AML-193 (cell line): ENCODE measurements at regions not wholly inside any gene's neighbourhood (a gene's known extent, or its start where the extent isn't known, plus 50 kb on each side); places are given as distances from the start of the nearest gene placed in this dataset.

Experiments used
- DNase-seq, 2 experiments: peaks; one replicate each; lab custom pipeline; 2025; lab: John Stamatoyannopoulos, UW

DNA sequence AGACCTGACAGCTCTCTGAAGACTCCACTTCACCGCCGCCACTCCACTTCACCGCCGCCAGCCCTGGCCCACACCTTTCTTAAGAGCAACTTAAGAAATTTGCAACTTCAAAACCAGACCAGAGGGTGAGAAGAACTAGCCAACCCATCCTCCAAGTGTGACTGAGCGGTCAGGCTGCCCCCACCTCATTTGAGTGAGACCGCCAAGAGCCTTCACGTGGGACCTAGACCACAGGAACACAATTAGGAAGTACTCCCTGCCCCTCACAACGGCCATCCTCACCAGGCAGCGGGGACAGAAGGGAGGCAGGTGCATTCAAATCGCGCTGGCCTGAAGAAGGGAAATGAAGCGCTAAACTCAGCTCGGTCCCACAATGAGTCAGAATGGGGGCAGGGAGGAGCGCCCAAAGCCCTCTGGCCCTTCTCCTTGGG lies 156.8 kb upstream of the BCL6 start:
- DNase-seq = no peak

DNA sequence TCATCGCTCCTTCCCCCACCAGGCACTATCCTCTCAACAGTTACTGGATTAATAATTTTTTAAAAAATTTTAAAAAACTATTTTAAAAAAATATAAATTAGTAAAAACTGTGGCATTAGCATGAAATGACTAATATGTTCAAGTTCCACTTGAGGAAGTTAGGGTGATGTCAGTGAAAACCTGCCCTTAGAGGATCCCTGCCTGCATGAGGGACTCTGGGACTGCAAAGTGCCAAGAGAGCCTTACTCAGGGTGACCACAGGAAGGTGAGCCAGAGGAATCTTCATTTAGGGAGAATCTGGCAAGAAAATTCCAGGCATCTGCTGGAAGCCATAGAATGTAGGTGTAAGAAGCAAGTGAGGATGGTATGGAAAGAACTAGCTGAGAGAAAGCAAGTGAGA lies 157.7 kb upstream of the BCL6 start:
- DNase-seq = peak in 1 of 2 experiments; percentile 14

DNA sequence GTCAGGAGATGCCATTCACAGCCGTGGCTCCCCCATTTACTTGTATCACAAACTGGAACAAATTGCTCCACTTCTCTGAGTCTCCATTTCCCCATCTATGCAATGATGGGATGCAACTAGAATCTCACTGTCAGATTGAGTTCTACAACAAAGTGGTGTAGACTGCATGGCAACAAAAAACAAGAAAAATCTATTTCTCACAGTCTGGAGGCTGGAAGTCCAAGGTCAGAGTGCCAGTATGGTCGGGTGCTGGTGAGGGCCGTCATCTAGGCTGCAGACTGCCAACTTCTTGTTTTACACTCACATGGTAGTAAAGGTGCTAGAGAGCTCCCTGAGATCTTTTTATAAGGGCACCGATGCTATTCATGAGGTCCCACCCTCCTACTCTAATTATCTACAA lies 158.4 kb upstream of the BCL6 start:
- no peak for DNase-seq

DNA sequence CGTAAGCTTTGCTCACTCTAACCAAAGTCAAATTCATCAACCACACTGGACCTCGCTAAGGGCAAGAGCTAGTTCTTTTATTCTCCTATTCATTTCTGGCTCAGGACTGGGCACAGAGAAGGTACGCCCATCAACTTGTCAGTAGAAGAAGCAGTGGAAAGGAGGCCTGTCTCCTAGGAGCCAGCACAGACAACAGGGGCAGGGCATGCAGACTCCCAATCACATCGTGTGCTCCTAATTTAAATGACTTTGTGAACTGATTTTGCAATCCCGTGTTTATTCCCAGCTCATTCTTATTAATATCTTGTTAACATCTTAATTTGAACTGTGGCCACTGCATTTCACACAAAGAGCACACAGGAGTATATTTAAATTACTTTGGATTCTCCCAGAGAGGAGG lies 161.1 kb upstream of the BCL6 start:
- no peak for DNase-seq

DNA sequence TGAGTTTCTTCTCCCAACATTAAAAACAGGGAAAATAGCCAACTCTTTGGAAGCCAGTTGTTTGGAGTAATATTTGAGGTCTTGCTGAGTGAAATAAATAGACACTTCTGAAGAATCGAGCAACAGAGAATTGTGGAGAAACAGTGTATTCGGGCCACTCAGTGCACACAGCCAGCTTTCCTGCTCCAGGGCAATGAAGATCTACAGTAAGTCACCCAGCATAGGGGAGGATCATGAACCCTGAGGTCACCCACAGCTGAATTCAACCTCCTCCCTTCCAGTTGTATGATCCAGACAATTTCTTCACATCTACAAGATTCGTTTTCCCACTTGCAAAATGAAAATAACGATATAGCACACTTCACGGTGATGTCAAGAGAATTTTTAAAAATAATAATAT lies 161.7 kb upstream of the BCL6 start:
- DNase-seq = no peak

DNA sequence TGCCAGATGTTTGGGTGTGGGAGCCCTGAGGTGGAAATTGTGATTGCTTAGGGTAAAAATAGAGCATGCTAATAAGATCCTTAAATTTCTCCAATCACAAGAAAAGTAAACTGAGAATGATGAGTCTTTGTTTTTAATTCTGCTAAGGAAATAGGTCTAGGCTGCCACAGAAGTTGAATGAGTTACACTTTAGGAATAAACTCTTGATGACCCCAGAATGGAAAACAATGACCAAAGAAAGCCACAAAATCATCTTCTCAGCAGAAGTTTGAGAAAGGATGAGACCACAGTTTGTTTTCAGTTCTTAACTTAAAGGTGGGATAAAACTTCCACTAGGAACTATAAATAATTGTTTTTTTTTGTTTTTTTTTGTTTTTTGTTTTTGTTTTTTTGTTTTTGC lies 164.6 kb upstream of the BCL6 start:
- DNase-seq = no peak

DNA sequence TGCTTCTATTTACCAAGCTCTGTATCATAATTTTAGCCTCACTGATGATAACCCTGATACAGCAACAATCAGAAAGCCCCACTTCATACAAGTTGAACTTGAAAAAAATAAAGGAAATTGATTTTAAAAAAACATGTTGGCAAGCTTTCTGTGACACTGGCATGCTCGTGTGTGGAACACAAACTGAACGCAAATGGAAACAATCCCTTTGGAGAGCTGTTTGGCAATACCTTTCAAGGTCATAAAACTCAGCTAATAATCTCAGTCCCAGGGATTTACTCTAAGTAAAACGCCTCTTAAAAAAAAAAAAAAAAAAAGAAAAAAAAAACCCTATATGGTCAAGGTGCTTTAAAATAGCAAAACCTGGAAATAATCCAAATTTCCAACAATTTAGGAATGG lies 166.7 kb upstream of the BCL6 start:
- DNase-seq = no peak

DNA sequence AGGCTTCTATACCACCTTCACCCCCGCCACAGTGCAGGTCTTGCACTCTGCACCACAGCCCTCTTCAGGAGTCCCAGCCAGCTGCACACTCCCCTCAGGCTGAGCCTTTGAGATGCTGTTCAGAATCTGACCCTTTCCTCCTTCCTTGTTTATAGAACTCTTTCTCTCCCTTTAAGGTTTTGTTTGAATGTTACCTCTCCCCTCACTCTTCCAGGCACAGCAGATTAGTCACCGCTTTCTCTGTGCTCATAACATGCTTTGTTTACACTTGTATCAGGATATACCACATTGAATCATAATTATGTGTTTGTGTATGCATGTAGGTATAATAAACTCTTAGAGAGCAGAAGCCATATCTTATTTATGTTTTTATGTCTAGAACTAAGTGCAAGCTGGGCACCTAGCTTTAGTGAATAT lies 168.4 kb upstream of the BCL6 start:
- DNase-seq = no peak

DNA sequence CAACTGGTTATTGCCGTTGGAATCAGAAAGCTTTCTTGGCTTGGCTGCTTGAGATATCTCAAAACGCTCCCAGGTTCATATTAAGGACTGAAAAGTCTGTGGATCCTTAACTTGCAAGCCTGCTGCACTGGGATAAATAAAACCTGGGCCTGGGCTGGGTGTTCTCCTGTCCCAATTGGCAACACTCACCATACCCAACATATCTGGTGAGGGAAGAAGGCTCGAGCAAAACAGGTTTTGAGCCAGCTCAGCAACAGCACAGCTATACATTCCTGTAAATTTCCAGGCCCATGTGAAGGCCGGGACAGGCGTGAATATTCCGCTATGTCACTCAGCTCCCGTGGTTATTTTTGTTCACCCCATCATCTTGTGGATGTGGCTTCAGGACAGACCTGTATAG lies 169.0 kb upstream of the BCL6 start:
- DNase-seq = no peak

DNA sequence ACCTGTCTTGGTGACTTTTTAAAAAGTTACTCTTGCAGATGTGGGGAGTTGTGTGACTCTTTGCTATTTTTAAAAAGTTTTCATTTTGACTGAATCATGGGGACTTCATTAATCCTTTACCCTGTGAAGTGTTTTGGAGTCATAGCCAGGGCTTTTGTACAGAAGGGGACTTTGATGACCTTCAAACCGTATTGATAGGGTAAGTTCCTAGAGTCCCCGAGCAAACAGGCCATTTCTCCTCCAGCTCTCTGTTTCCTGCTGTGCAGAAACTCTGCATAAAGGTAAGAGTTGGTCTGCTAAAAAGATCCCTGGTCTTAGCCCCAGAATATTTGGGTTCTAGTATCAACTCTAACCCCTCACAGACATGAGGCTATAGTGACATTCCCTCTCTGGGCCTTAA lies 170.8 kb upstream of the BCL6 start:
- no peak for DNase-seq

DNA sequence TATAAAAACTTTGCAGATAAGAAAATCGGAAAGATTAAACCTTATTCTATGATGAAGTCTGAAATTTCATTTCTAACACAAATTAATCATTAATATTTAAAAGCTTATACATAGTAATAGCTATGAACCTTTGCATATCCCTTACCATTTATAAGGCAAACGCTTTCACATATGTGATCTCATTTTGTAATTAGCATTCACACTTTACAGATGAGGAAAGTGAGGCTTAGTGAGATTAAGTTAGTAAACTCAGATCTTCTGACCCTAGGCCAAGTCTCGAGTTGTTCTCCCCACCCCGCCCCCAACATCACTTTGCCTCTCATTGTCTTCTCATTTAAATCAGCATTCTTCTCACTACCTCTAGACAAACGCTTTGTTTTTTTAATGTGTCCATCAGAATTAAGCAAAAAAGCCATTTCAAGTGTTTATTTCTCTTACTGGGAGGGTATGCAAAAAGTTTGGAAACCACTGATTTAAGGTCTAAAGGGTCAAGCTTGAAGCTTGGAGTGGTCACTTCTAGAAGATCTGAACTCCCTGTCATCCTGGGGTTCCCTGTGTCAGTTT lies 172.9 kb upstream of the BCL6 start:
- no peak for DNase-seq

DNA sequence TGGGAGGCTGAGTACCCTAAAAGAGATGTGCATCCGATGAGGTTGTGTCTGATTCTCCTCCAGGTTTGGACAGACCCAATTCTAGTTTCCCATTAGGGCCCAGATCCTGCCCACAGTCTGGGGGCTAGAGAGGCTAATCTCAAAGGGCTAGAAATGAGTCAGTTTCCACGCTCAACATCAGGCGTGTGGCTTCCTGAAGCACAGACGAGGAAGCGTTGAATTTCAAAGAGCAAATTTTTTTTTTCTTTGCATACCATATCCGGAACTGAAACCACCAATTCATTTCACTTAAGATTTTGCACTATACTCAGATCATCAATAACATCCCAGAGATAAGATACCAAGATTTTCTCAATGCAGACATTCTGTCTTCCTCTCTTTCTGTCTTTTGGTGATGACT lies 173.8 kb upstream of the BCL6 start:
- DNase-seq = peak; percentile 38 to 49

DNA sequence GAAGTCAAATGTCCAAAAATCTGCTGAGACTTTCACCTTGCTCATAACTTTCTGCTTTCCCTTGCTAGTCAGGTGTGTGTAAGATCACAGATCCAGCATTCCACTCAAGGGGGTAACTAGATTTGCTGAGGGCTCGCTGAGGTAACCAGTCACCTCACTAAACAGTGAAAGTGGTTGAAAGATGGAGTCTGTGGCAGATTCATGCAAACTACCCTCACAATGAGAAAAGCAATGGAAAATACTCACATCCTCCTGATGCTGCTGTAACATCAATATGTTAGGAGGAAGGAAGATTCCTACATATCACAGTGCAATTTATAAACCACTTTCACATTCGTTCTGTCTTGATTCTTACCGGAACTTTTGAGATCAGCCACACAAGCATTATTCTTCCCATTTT lies 174.3 kb upstream of the BCL6 start:
- DNase-seq = no peak

DNA sequence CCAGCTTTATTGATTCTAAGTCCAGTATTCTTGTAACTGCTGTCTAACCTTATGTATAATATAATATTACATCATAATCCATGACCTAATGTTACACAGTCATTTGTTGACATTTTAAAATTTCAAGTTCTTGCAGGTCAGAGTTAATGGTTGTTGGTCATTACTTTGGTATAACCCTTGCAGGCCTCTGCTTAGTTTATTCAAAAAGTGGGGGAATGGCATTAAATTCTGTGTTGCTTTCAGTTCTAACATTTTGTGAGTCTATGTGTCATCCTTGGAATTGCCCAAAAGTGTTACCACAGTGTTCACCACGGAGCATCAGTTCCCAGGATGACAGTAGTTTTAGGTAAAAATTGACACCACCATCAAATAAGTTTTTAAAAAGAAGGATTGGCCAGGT lies 174.8 kb upstream of the BCL6 start:
- DNase-seq = no peak

DNA sequence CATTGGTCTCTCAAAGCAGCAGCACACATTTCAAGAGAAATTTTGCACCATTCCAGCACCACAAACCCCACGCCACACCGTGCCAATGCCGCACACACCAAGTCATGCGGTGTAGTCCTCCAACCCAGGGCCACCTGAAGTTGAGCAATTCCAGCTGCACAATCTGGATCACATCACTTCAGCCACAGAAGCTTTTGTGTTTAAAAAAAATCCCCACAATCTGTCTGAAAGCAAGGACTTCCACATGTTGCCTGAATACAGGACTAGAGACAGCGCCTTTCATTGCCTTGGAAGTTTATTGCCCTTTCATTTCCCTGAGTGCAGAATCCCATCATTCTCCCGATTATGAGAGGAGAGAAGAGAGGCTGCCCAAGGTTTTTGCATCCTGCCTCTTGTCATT lies 175.6 kb upstream of the BCL6 start:
- DNase-seq = no peak

DNA sequence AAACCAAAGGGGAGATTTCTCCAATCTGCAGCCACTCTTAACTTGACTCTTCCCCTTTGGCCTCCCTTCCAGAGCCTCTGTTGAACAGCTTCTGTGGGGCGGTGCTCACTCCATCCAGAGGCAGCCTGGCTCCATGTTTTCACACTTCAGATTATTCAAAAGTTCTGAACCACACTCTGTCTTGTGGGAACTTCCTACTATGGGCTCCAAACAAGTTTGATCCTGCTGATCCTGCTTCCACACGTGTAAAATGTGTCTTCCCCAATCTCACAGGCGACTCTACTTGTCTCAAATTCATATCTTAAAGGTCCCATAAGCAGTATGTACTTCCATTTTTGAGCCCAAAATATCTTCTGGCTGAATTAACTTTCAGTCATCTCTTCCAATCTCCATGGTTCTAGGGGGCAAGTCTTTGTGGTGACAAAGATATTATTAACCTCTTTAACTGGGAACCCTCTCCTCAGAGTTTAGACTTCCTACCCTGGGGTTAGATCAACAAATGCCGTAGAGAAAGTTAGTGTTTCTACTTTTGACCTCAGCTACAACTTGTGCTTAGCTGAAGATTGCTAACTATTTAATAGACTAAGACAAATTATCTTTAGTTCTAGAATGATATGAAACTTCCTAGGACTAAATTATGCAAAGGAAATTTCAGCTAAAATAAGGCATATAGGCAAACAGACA lies 176.3 kb upstream of the BCL6 start:
- DNase-seq = no peak

DNA sequence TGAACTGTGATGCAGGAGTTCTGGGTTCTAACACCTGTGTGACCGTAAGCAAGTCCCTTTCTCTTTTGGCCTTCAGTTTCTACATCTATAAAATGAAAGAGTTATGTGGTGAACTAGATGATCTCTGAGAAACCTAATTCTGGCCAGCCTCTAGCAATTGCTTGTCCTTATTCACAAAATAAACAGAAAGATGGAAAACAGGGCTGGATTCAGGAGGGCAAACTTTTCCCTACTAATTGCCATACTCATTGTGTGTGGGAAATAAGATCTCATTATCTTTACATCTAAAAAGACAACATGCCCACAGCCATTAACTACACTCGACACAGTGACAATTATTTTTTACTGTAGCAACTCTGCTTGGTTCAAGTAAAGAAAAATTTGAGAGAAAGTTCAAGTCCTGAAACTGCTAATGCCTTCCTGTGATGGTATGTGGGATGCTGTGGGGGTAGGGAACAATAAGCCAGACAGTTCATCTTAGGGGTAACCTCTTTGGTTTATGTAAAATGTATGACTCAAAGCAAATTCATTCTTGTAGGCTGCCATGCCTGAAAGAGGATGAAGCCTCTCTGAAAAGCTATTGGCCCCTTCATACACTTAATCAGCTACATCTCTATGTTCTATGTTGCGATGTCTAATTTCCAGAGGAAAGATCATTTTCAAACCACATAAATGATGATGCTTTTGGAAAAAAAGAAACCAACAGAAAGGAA lies 177.6 kb upstream of the BCL6 start:
- DNase-seq = no peak

DNA sequence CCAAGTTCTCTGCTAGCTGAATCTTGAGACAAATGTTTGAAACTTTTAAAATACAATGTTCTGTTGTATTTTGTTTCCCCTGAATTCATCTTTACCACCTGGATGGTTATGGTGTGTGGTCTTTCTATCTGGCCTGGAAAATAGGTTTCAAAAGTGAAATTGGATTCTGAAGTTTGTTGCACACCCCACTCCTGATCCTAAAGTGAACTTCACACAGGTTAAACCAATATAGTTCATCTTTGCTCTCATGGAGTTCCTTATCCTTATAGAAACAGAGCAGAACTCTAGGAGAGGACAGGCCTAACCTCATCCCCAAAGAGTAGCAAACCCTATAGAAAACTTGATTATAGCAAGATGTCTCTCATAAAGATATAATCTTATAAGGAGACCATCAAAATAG lies 179.4 kb upstream of the BCL6 start:
- no peak for DNase-seq

DNA sequence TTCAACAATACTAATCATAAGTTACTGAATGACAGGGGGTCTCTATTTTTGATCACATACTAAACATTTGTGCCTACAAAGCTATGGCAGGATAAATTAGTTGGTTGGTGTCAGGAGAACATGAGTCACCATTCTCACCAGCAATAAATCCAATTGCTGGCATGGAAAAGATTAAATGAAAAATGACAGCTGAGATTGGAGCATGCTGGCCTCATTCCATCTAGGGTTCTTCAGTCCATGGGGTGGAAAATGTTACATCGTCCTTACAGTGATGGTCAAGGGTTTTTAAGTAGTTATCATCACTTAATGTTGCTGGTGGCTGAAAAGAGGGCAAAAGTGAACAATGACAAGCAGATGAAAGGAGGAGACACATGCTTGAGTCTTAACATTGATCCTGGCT lies 180.1 kb upstream of the BCL6 start:
- no peak for DNase-seq

DNA sequence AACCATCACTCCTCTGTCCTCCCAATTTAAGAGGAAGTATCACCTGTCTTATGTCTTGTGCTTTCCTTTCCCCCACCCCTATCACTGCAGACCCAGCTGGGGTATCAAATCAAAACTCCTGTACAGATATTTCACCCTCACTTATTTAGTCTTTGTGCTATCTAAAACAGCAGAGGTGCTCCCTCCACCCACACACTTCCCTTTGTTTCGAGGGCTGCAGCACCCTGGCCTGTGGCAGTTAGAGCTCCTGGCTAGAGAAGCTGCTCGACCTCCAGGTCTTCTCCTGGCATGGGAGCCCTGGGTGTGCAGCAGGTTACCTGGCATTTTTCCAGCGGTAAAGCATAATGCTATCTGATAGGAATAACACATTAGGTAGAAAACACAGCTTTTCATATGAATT lies 181.4 kb upstream of the BCL6 start:
- DNase-seq = no peak

DNA sequence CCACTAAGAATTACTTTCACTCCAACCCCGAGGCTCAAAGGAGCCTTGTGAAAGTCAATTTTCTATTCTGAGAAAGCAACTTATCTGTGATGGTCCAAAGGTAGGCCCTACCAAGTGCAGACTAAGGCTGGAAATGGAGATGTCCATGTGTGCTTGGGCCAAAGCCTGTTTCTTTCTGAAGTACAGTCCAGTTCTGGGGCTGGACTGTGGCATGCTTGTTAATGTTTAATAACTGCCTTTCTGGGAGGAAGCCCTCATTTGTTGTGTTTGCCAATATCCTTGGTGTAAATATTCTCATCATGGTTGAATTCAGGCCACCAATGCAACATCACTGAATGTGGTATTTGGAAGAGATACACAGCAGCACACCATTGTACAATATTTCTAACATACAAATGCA lies 182.3 kb upstream of the BCL6 start:
- no peak for DNase-seq

DNA sequence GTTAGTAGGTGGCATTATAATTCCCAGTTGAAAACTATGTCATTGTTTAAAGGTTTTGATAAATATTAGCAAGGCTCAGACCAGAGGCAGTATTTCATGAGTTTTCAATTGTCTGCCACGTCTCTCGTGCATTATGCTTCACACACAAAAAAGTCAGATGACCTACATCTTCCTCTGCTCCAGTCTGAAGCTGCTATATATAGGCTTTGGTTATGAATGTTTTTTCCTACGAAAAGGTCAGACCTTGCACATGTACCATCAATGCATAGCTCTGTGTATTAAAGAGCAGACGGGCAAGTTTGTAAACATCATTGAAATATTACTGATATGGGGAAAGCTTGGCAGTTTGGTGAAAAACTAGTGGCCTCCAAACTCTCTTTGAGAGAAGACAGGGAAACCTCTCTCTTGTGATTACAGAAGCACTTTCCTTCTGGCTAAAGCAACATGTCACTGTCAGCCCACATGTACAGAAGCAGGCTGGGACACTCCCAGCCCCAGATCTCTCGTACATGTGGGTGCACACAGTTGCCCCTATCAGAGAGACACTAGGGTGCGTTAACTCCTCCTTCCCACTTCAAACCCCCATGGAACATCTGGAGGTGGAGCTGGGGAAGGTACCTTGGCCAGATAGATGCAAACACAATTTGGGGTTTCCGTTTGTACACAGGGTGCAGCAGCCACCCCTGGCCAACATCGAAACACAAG lies 184.0 kb upstream of the BCL6 start:
- DNase-seq = no peak

DNA sequence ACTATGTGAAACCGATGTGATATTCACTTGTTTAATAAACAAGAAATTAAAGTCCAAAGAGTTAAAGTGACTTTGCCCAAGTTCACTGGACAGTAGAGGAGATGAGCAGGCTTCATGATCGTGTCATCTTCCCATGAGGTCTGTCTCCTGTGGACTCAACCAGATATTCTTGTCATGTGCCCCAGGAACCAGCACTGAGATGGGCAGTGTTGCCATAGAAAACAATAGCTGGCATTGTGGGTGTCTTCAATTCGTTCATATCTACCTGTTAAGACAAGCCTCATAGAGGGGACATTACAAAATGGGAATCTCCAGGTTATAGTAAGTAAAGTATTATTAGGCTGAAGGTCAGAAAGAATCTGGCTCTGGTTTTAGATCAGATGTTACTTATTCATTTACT lies 184.8 kb upstream of the BCL6 start:
- no peak for DNase-seq
